ENCODE measurements at regions not wholly inside any gene's neighbourhood (a gene's known extent, or its start where the extent isn't known, plus 50 kb on each side); places are given as distances from the start of the nearest gene placed in this dataset.

- POLR2A ChIA-PET, result no interaction called here
- ATAC-seq (ENCODE audit: poor library complexity), result no peak
- Histone ChIP-seq H3K27me3 (ENCODE audit: control insufficient read depth in 1 of 2, insufficient read depth in 2 of 2, low read length in 2 of 2) (peaks cover 0 to 2% of the 10 kb centered on the region in 2 experiments), H3K4me3 (ENCODE audit: low read length) (no peak overlapping the region), H3K36me3 (ENCODE audit: insufficient read depth, low read length) (no peaks in the 10 kb centered on the region), H3K27ac (ENCODE audit: low read depth in 1 of 2, low read length in 2 of 2) (no peak overlapping the region), H3K4me1 (ENCODE audit: insufficient read depth, low read length) (no peaks in the 10 kb centered on the region), H3K9me3 (ENCODE audit: control insufficient read depth in 1 of 2, insufficient read depth in 1 of 2, low read length in 2 of 2) (no peaks in the 10 kb centered on the region)
- no peak for TF ChIP-seq CTCF (IDR thresholded peaks at IDR 0.05)
- Mint-ChIP-seq H3K4me1 (ENCODE audit: low read depth) (no peaks in the 10 kb centered on the region), H3K9me3 (no peaks in the 10 kb centered on the region), H3K36me3 (ENCODE audit: low read depth) (no peaks in the 10 kb centered on the region), H3K4me3 (no peak overlapping the region), H3K27ac (no peak overlapping the region), H3K27me3 (no peaks in the 10 kb centered on the region)
- DNase-seq, result no peak
- CTCF ChIA-PET, result no interaction called here
- intact Hi-C loops (cut with DNase I, micrococcal nuclease), result no loop called here
Observed at GRCh38 chr6:44620922-44621321, 233.4 kb downstream of the CDC5L start.

GRCh38 chr6:44621846-44622245 is 234.3 kb downstream of the CDC5L start:
- Mint-ChIP-seq H3K36me3 (ENCODE audit: low read depth) (no peaks in the 10 kb centered on the region), H3K27ac (no peak overlapping the region), H3K27me3 (no peaks in the 10 kb centered on the region), H3K9me3 (no peaks in the 10 kb centered on the region), H3K4me1 (ENCODE audit: low read depth) (peaks cover 8% of the 10 kb centered on the region), H3K4me3 (no peak overlapping the region)
- Histone ChIP-seq H3K9me3 (ENCODE audit: control insufficient read depth in 1 of 2, insufficient read depth in 1 of 2, low read length in 2 of 2) (no peaks in the 10 kb centered on the region), H3K4me3 (ENCODE audit: low read length) (no peak overlapping the region), H3K36me3 (ENCODE audit: insufficient read depth, low read length) (no peaks in the 10 kb centered on the region), H3K27me3 (ENCODE audit: control insufficient read depth in 1 of 2, insufficient read depth in 2 of 2, low read length in 2 of 2) (no peaks in the 10 kb centered on the region), H3K4me1 (ENCODE audit: insufficient read depth, low read length) (peaks cover under 1% of the 10 kb centered on the region), H3K27ac (ENCODE audit: low read depth in 1 of 2, low read length in 2 of 2) (no peak overlapping the region)
- intact Hi-C loops (cut with DNase I, micrococcal nuclease), result no loop called here
- TF ChIP-seq CTCF (IDR thresholded peaks at IDR 0.05), result no peak
- ATAC-seq (ENCODE audit: poor library complexity) (no peak), DNase-seq (no peak)
- POLR2A ChIA-PET, result interaction anchor here (0.7 kb wide), 1 partner anchor 9 kb away, joined by 3 read pairs; no protein-coding TSS in a partner anchor
- CTCF ChIA-PET, result no interaction called here

- Histone ChIP-seq H3K4me1 (ENCODE audit: insufficient read depth, low read length) (peaks cover 8% of the 10 kb centered on the region), H3K36me3 (ENCODE audit: insufficient read depth, low read length) (no peaks in the 10 kb centered on the region), H3K9me3 (ENCODE audit: control insufficient read depth in 1 of 2, insufficient read depth in 1 of 2, low read length in 2 of 2) (no peaks in the 10 kb centered on the region), H3K4me3 (ENCODE audit: low read length) (no peak overlapping the region), H3K27ac (ENCODE audit: low read depth in 1 of 2, low read length in 2 of 2) (no peak overlapping the region), H3K27me3 (ENCODE audit: control insufficient read depth in 1 of 2, insufficient read depth in 2 of 2, low read length in 2 of 2) (no peaks in the 10 kb centered on the region)
- intact Hi-C loops (cut with DNase I, micrococcal nuclease), result no loop called here
- ATAC-seq (ENCODE audit: poor library complexity) (no peak), DNase-seq (no peak)
- H3K27me3 Mint-ChIP-seq, result no peaks in the 10 kb centered on the region
- no peak for TF ChIP-seq CTCF (IDR thresholded peaks at IDR 0.05)
- POLR2A ChIA-PET, result no interaction called here
- no peak overlapping the region for H3K27ac Mint-ChIP-seq
- no peak overlapping the region for H3K4me3 Mint-ChIP-seq
- CTCF ChIA-PET, result no interaction called here
- peaks cover 16% of the 10 kb centered on the region for H3K4me1 Mint-ChIP-seq (ENCODE audit: low read depth)
- no peaks in the 10 kb centered on the region for H3K9me3 Mint-ChIP-seq
- H3K36me3 Mint-ChIP-seq (ENCODE audit: low read depth), result no peaks in the 10 kb centered on the region
Observed at GRCh38 chr6:44622555-44622954, 235.0 kb downstream of the CDC5L start.
